ENCODE measurements at regions not wholly inside any gene's neighbourhood (a gene's known extent, or its start where the extent isn't known, plus 50 kb on each side); places are given as distances from the start of the nearest gene placed in this dataset.

DNA sequence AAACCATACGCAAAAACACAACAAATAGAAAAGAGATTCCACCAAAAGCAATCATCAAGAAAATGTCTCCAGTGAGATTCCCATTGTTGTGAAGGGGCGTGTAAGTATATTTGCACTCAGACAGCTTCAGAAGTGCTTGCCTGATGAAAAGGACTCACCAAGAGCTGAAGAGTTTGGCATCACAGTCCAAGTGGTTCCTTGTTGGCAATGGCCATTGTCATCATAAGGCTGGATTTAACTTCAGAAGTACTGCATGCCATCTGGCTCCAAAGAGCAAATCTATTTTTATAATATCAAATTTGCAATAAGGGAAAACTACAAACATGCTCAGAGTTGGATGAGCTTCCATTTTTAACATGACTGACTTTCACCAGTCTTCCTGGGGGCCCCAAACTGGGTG lies 505.3 kb upstream of the NR2F2 start:
- TF ChIP-seq, protein P1, sequence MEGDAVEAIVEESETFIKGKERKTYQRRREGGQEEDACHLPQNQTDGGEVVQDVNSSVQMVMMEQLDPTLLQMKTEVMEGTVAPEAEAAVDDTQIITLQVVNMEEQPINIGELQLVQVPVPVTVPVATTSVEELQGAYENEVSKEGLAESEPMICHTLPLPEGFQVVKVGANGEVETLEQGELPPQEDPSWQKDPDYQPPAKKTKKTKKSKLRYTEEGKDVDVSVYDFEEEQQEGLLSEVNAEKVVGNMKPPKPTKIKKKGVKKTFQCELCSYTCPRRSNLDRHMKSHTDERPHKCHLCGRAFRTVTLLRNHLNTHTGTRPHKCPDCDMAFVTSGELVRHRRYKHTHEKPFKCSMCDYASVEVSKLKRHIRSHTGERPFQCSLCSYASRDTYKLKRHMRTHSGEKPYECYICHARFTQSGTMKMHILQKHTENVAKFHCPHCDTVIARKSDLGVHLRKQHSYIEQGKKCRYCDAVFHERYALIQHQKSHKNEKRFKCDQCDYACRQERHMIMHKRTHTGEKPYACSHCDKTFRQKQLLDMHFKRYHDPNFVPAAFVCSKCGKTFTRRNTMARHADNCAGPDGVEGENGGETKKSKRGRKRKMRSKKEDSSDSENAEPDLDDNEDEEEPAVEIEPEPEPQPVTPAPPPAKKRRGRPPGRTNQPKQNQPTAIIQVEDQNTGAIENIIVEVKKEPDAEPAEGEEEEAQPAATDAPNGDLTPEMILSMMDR (IDR thresholded peaks at IDR 0.05) = no peak
- TF ChIP-seq POLR2A (IDR thresholded peaks at IDR 0.05) (no peak), POLR2AphosphoS5 (IDR thresholded peaks at IDR 0.05) (no peak)

Measured in suprapubic skin (tissue), 4 donors.